Panc1 (cell line): ENCODE measurements at regions not wholly inside any gene's neighbourhood (a gene's known extent, or its start where the extent isn't known, plus 50 kb on each side); places are given as distances from the start of the nearest gene placed in this dataset.

Experiments
- ATAC-seq: fragments of 200-7000 bp; cut with Tn5 transposase; 2 replicates; pipeline ENCODE4 v1.9.1; 2020; ENCODE audit warnings: mild to moderate bottlenecking, moderate library complexity
- BruUV-seq: library from RNA; stranded (reverse); fragments of 400-500 nt; replicated peaks from 2 replicates; lab custom pipeline; 2021; lab: Mats Ljungman, UMichigan
- CTCF ChIA-PET: fragments of 300-600 bp; sonication (Branson Sonifier 250); formaldehyde crosslinking; loops from one replicate; lab custom pipeline; 2022; ENCODE audit warnings: antibody characterized with exemption; lab: Charles Lee
- POLR2A ChIA-PET: fragments of 300-600 bp; sonication (Branson Sonifier 250); formaldehyde crosslinking; loops from one replicate; lab custom pipeline; 2022; ENCODE audit warnings: antibody characterized with exemption; lab: Charles Lee
- DNase-seq: peaks from one replicate; pipeline ENCODE4 v3.0.0-alpha.2; 2010; ENCODE audit warnings: low read depth, low spot score
- H3K27ac ChIP-seq: 2 replicates; pipeline ENCODE4 v1.5.1; 2011; ENCODE audit warnings: mild to moderate bottlenecking, low read length, inconsistent platforms
- H3K27me3 ChIP-seq: fragments of 200-500 bp; sonication (Bioruptor generic); 2 replicates; pipeline ENCODE4 v1.6.0; 2014; ENCODE audit warnings: low read length, inconsistent platforms; ENCODE audit not compliant: control insufficient read depth, insufficient read depth
- H3K36me3 ChIP-seq: fragments of 200-500 bp; sonication (Bioruptor generic); 2 replicates; pipeline ENCODE4 v1.5.1; 2014; ENCODE audit warnings: inconsistent platforms, mild to moderate bottlenecking, low read length, moderate library complexity; ENCODE audit not compliant: control insufficient read depth, insufficient read depth
- H3K4me1 ChIP-seq: 2 replicates; pipeline ENCODE4 v1.5.1; 2011; ENCODE audit warnings: inconsistent platforms, mild to moderate bottlenecking, low read length, moderate library complexity; ENCODE audit not compliant: control insufficient read depth, insufficient read depth
- H3K4me3 ChIP-seq, 2 experiments: 2 replicates each; pipeline ENCODE4 v1.5.1; 2011 to 2012; ENCODE audit warnings: low read depth in 2 of 2, low read length in 2 of 2, mild to moderate bottlenecking in 2 of 2, inconsistent platforms in 1 of 2, moderate library complexity in 1 of 2
- H3K9me3 ChIP-seq: fragments of 200-500 bp; sonication (Bioruptor generic); 2 replicates; pipeline ENCODE4 v1.5.1; 2014; ENCODE audit warnings: low read depth, mild to moderate bottlenecking, inconsistent platforms, low read length, moderate library complexity; ENCODE audit not compliant: control insufficient read depth, insufficient read depth
- CTCF ChIP-seq: fragments of 450-650 bp; IDR thresholded peaks from 2 replicates; pipeline ENCODE4 v1.5.1; 2017; ENCODE audit warnings: mild to moderate bottlenecking
- POLR2AphosphoS5 ChIP-seq: IDR thresholded peaks from 2 replicates; pipeline ENCODE4 v1.6.1; 2012; ENCODE audit warnings: mild to moderate bottlenecking, low read depth, low read length, moderate library complexity
- SIN3A ChIP-seq: IDR thresholded peaks from 2 replicates; pipeline ENCODE4 v1.6.1; 2012; ENCODE audit warnings: low read depth, mild to moderate bottlenecking, low read length, moderate library complexity, borderline replicate concordance; ENCODE audit not compliant: insufficient read depth
- TCF7L2 ChIP-seq: IDR thresholded peaks from 2 replicates; pipeline ENCODE4 v1.6.1; 2011; ENCODE audit warnings: mild to moderate bottlenecking, low read depth, low read length, inconsistent platforms
- in situ Hi-C: cut with HindIII; loops from 2 replicates; pipeline ENCODE4 v1.10.0; 2016; ENCODE audit warnings: low sequenced_read_pairs, low pct_unique_long_range_greater_than_20kb
- intact Hi-C: fragments of 100-400 bp; cut with micrococcal nuclease; formaldehyde crosslinking; loops from one replicate; pipeline ENCODE4 v1.10.0; 2022; ENCODE audit not compliant: unreplicated experiment
- TF ChIP-seq, protein P1 (sequence below), 2 experiments: IDR thresholded peaks; 2 replicates each; pipeline ENCODE4 v1.6.1; 2011 to 2012; ENCODE audit warnings: low read depth in 2 of 2, control low read depth in 1 of 2, low read length in 1 of 2, mild to moderate bottlenecking in 1 of 2, moderate library complexity in 1 of 2; ENCODE audit not compliant: insufficient read depth in 1 of 2

- H3K4me1 ChIP-seq, result no peaks in the 10 kb centered on the region
- H3K27ac ChIP-seq, result no peak overlapping the region
- in situ Hi-C loops (no loop called here), intact Hi-C loops (loop anchor here (10.0 kb wide), 1 partner anchor 165 kb away; no protein-coding TSS in a partner anchor)
- ChIA-PET POLR2A (no interaction called here), CTCF (no interaction called here)
- DNase-seq (no peak), ATAC-seq (peak; percentile 80)
- no peaks in the 10 kb centered on the region for H3K9me3 ChIP-seq
- TF ChIP-seq TCF7L2, result no peak
- TF ChIP-seq SIN3A, result no peak
- peak; percentile 81 for TF ChIP-seq CTCF
- TF ChIP-seq, protein P1, sequence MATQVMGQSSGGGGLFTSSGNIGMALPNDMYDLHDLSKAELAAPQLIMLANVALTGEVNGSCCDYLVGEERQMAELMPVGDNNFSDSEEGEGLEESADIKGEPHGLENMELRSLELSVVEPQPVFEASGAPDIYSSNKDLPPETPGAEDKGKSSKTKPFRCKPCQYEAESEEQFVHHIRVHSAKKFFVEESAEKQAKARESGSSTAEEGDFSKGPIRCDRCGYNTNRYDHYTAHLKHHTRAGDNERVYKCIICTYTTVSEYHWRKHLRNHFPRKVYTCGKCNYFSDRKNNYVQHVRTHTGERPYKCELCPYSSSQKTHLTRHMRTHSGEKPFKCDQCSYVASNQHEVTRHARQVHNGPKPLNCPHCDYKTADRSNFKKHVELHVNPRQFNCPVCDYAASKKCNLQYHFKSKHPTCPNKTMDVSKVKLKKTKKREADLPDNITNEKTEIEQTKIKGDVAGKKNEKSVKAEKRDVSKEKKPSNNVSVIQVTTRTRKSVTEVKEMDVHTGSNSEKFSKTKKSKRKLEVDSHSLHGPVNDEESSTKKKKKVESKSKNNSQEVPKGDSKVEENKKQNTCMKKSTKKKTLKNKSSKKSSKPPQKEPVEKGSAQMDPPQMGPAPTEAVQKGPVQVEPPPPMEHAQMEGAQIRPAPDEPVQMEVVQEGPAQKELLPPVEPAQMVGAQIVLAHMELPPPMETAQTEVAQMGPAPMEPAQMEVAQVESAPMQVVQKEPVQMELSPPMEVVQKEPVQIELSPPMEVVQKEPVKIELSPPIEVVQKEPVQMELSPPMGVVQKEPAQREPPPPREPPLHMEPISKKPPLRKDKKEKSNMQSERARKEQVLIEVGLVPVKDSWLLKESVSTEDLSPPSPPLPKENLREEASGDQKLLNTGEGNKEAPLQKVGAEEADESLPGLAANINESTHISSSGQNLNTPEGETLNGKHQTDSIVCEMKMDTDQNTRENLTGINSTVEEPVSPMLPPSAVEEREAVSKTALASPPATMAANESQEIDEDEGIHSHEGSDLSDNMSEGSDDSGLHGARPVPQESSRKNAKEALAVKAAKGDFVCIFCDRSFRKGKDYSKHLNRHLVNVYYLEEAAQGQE (IDR thresholded peaks at IDR 0.05; ENCODE audit: insufficient read depth in 1 of 2, low read depth in 2 of 2, low read length in 1 of 2), result no peak
- no peak overlapping the region for H3K4me3 ChIP-seq
- no TSS peak for BruUV-seq
- no peaks in the 10 kb centered on the region; the same call in 1 of the 2 replicates for H3K27me3 ChIP-seq
- H3K36me3 ChIP-seq, result no peaks in the 10 kb centered on the region
These were observed 109.5 kb upstream of the SIM2 start for GRCh38 chr21:36589352-36589971.

GRCh38 chr21:36591326-36591970 lies 107.5 kb upstream of the SIM2 start:
- intact Hi-C loops, result no loop called here
- ChIA-PET CTCF (interaction anchor here (0.6 kb wide), 1 partner anchor 18 kb away, joined by 3 read pairs; no protein-coding TSS in a partner anchor), POLR2A (no interaction called here)
- in situ Hi-C loops, result no loop called here
- no peak overlapping the region for H3K4me3 ChIP-seq
- no peaks in the 10 kb centered on the region; the same call in 1 of the 2 replicates for H3K27me3 ChIP-seq
- TF ChIP-seq CTCF (no peak), POLR2AphosphoS5 (no peak), TCF7L2 (no peak), SIN3A (no peak)
- TF ChIP-seq, protein P1 (IDR thresholded peaks at IDR 0.05; ENCODE audit: insufficient read depth in 1 of 2, low read depth in 2 of 2, low read length in 1 of 2), result no peak
- ATAC-seq, result no peak
- no peak overlapping the region for H3K27ac ChIP-seq
- no peaks in the 10 kb centered on the region for H3K9me3 ChIP-seq
- DNase-seq, result no peak
- BruUV-seq, result no TSS peak
- no peaks in the 10 kb centered on the region for H3K4me1 ChIP-seq
- H3K36me3 ChIP-seq, result no peaks in the 10 kb centered on the region
